Gastrocnemius medialis (tissue), 4 donors: ENCODE measurements at regions not wholly inside any gene's neighbourhood (a gene's known extent, or its start where the extent isn't known, plus 50 kb on each side); places are given as distances from the start of the nearest gene placed in this dataset.

Experiments used
- ATAC-seq, 2 donors: fragments of 150-250 bp; one replicate each; pipeline ENCODE4 v1.9.1; 2016
- DNase-seq, 2 donors: peaks; one replicate each; pipeline ENCODE4 v3.0.0-alpha.2; 2019
- H3K27ac ChIP-seq, 4 donors: fragments of 200-600 bp; sonication (generic); 1 replicate in 1 of 4; 2 replicates in 3 of 4; pipeline ENCODE4 v1.5.1; 2016 to 2018; ENCODE audit warnings: mild to moderate bottlenecking in 2 of 4, moderate library complexity in 1 of 4
- H3K27me3 ChIP-seq, 3 donors: fragments of 200-600 bp; sonication (generic) in 2 of 3; 1 replicate in 1 of 3; 2 replicates in 2 of 3; pipeline versions ENCODE4 v1.5.1 to v1.6.0; 2016 to 2019; ENCODE audit warnings: mild to moderate bottlenecking in 1 of 3, moderate library complexity in 1 of 3
- H3K36me3 ChIP-seq, 2 donors: fragments of 200-600 bp; sonication (generic) in 1 of 2; one replicate each; pipeline ENCODE4 v1.5.1; 2017 to 2018
- H3K4me1 ChIP-seq, 2 donors: fragments of 200-600 bp; sonication (generic) in 1 of 2; one replicate each; pipeline ENCODE4 v1.5.1; 2016 to 2017; ENCODE audit warnings: mild to moderate bottlenecking in 2 of 2
- H3K4me3 ChIP-seq, 4 donors: fragments of 200-600 bp; sonication (generic) in 3 of 4; 1 replicate in 1 of 4; 2 replicates in 3 of 4; pipeline ENCODE4 v1.5.1; 2016 to 2019; ENCODE audit warnings: mild to moderate bottlenecking in 2 of 4
- H3K9me3 ChIP-seq, 3 donors: fragments of 200-600 bp; sonication (generic) in 2 of 3; 1 replicate in 1 of 3; 2 replicates in 2 of 3; pipeline ENCODE4 v1.5.1; 2016 to 2019
- CTCF ChIP-seq, 5 experiments: fragments of 450-650 bp in 3 of 5; fragments of 200-600 bp in 2 of 5; sonication (generic) in 2 of 5; IDR thresholded peaks in 4 of 5; conservative IDR thresholded peaks in 1 of 5; 1 replicate in 4 of 5; 2 replicates in 1 of 5; pipeline ENCODE4 v1.5.1; 2016 to 2019; ENCODE audit warnings: antibody characterized with exemption in 5 of 5, mild to moderate bottlenecking in 3 of 5, moderate library complexity in 3 of 5
- POLR2A ChIP-seq, 2 donors: fragments of 450-650 bp; IDR thresholded peaks; one replicate each; pipeline ENCODE4 v1.6.1; 2017; ENCODE audit warnings: antibody characterized with exemption in 2 of 2, mild to moderate bottlenecking in 2 of 2, moderate library complexity in 2 of 2
- in situ Hi-C, 4 donors: fragments of 200-750 bp; cut with MboI; loops; one replicate each; pipeline versions ENCODE4 v1.15.0 to v1.8.0; 2017; ENCODE audit warnings: low sequenced_read_pairs in 4 of 4
- intact Hi-C: fragments of 100-400 bp; cut with DNase I; formaldehyde crosslinking; loops from one replicate; pipeline ENCODE4 v1.15.1; 2023; ENCODE audit warnings: low total_unique reads

DNA sequence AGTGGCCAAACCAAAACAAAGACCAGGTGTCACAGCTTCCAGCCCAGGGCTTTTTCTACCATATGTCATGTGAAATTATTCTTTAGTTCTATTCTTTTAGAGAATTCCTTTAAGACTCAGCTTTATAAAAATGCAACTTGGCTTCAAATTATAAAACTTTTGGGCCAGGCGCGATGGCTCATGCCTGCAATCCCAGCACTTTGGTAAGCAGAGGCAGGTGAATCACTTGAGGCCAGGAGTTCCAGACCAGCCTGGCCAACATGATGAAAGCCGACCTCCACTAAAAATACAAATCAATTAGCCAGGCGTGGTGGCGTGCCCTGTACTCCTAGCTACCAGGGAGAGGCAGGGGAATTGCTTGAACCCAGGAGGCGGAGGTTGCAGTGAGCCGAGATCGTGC is 210.3 kb upstream of the ARG1 start:
- H3K27ac ChIP-seq = no peak overlapping the region
- TF ChIP-seq CTCF (IDR thresholded peaks at IDR 0.05 in 4 of 5, conservative IDR thresholded peaks at IDR 0.05 in 1 of 5) = no peak
- TF ChIP-seq POLR2A (IDR thresholded peaks at IDR 0.05) = no peak
- no peak for ATAC-seq
- H3K36me3 ChIP-seq = no peaks in the 10 kb centered on the region
- no peak overlapping the region for H3K4me3 ChIP-seq
- no peaks in the 10 kb centered on the region for H3K9me3 ChIP-seq
- in situ Hi-C loops = no loop called here
- no peaks in the 10 kb centered on the region for H3K4me1 ChIP-seq
- DNase-seq = no peak
- H3K27me3 ChIP-seq = no peaks in the 10 kb centered on the region
- intact Hi-C loops = no loop called here

DNA sequence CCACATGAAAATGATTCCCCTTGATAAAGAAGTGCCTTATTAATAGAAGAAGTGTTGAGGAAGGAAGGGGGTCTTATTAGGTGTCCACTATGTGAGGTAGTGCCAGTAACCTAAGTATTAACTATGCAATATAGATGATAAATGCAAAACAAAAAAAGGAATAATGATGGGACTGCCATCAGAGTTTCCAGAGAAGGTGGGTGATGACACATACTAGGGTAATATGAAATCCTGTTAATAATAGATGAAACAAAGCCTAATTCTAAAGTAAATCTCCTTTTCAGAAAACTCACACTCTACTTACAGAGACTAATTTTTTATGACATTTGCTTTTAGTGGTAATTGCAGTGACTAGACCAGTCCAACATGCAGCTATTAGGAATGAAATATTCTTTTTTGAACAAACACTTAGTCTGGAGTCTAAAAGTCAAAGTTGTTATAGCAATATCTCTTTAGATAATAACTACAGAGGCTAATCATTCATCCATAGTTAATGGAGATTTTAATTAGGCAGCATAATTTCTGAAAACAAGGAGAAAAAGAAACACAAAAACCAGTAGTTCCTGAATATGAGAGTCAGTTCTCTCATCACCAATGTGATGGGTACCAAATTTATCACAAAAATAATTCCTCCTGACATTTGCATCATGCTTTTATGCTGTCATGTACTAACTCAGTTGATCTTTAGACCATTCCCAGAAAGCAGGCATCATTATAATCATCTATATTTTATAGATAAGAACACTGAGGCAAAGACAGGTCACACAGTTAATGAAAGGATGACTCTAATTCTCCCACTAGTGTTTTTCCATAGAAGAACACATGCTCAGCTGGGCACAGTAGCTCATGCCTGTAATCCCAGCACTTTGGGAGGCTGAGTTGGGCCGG is 208.8 kb upstream of the ARG1 start:
- H3K9me3 ChIP-seq = no peaks in the 10 kb centered on the region
- H3K4me1 ChIP-seq = no peaks in the 10 kb centered on the region
- no peak for TF ChIP-seq POLR2A (IDR thresholded peaks at IDR 0.05)
- TF ChIP-seq CTCF (IDR thresholded peaks at IDR 0.05 in 4 of 5, conservative IDR thresholded peaks at IDR 0.05 in 1 of 5) = no peak
- DNase-seq (no peak), ATAC-seq (no peak)
- intact Hi-C loops = no loop called here
- H3K27ac ChIP-seq = no peak overlapping the region
- no peaks in the 10 kb centered on the region for H3K36me3 ChIP-seq
- no peak overlapping the region for H3K4me3 ChIP-seq
- no peaks in the 10 kb centered on the region for H3K27me3 ChIP-seq
- in situ Hi-C loops = no loop called here

DNA sequence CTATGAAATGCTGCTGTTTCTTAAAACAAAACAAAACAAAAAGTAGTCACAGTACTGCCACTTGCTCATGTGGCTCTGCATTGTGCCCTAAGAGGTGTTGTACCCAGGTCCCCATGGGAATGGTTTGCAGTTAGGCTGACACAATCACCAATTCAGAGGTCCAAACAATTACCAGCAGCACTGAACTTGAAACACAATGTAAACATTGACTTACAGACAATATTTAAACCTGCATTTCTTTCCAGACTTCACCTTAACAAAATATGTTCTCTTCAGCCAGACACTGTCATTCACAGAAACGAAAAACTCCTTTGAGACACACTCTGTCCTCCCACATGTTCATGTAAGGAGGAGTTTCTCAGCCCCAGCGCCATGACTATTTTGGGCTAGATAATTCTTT is 206.8 kb upstream of the ARG1 start:
- no peak for DNase-seq
- H3K36me3 ChIP-seq = no peaks in the 10 kb centered on the region
- H3K27ac ChIP-seq = no peak overlapping the region
- no peak for ATAC-seq
- H3K4me1 ChIP-seq = no peaks in the 10 kb centered on the region
- no peaks in the 10 kb centered on the region for H3K27me3 ChIP-seq
- TF ChIP-seq CTCF (IDR thresholded peaks at IDR 0.05 in 4 of 5, conservative IDR thresholded peaks at IDR 0.05 in 1 of 5) = no peak
- no peak for TF ChIP-seq POLR2A (IDR thresholded peaks at IDR 0.05)
- no peak overlapping the region for H3K4me3 ChIP-seq
- intact Hi-C loops = no loop called here
- no peaks in the 10 kb centered on the region for H3K9me3 ChIP-seq
- in situ Hi-C loops = no loop called here

GRCh38 chr6:131367206-131367873 is 205.7 kb upstream of the ARG1 start:
- Histone ChIP-seq H3K4me1 (no peaks in the 10 kb centered on the region), H3K27me3 (no peaks in the 10 kb centered on the region), H3K27ac (no peak overlapping the region), H3K9me3 (no peaks in the 10 kb centered on the region), H3K4me3 (no peak overlapping the region), H3K36me3 (no peaks in the 10 kb centered on the region)
- DNase-seq (no peak), ATAC-seq (no peak)
- intact Hi-C loops (no loop called here), in situ Hi-C loops (no loop called here)
- TF ChIP-seq CTCF (IDR thresholded peaks at IDR 0.05 in 4 of 5, conservative IDR thresholded peaks at IDR 0.05 in 1 of 5) (no peak), POLR2A (IDR thresholded peaks at IDR 0.05) (no peak)
